Smooth muscle cell (in vitro differentiated cells): ENCODE measurements at regions not wholly inside any gene's neighbourhood (a gene's known extent, or its start where the extent isn't known, plus 50 kb on each side); places are given as distances from the start of the nearest gene placed in this dataset.

ENCODE experiments used
- DNase-seq: peaks from one replicate; lab custom pipeline; 2025; ENCODE audit not compliant: unreplicated experiment; lab: John Stamatoyannopoulos, UW
- H2AFZ ChIP-seq: fragments of 200-600 bp; sonication (generic); 2 replicates; pipeline ENCODE4 v1.6.0; 2016; ENCODE audit warnings: antibody characterized with exemption, low read depth, mild to moderate bottlenecking
- H3F3A ChIP-seq: fragments of 200-600 bp; sonication (generic); 2 replicates; pipeline ENCODE4 v1.6.0; 2017; ENCODE audit warnings: antibody characterized with exemption, low read depth
- H3K27ac ChIP-seq: fragments of 200-600 bp; sonication (generic); 2 replicates; pipeline ENCODE4 v1.5.1; 2016; ENCODE audit warnings: low read depth, mild to moderate bottlenecking
- H3K27me3 ChIP-seq: fragments of 200-600 bp; sonication (generic); 2 replicates; pipeline ENCODE4 v1.6.1; 2016; ENCODE audit warnings: low read depth, mild to moderate bottlenecking
- H3K36me3 ChIP-seq: fragments of 200-600 bp; sonication (generic); 2 replicates; pipeline ENCODE4 v1.5.1; 2016; ENCODE audit warnings: low read depth
- H3K4me1 ChIP-seq: fragments of 200-600 bp; sonication (generic); 2 replicates; pipeline ENCODE4 v1.5.1; 2016; ENCODE audit warnings: low read depth
- H3K4me2 ChIP-seq: fragments of 200-600 bp; sonication (generic); 2 replicates; pipeline ENCODE4 v1.6.0; 2016; ENCODE audit warnings: mild to moderate bottlenecking
- H3K4me3 ChIP-seq: fragments of 200-600 bp; sonication (generic); 2 replicates; pipeline ENCODE4 v1.5.1; 2016; ENCODE audit warnings: mild to moderate bottlenecking
- H3K79me2 ChIP-seq: fragments of 200-600 bp; sonication (generic); 2 replicates; pipeline ENCODE4 v1.6.0; 2016; ENCODE audit warnings: low read depth, mild to moderate bottlenecking
- H3K9ac ChIP-seq: fragments of 200-600 bp; sonication (generic); 2 replicates; pipeline ENCODE4 v1.6.0; 2016; ENCODE audit warnings: low read depth
- H3K9me3 ChIP-seq: fragments of 200-600 bp; sonication (generic); replicated peaks from 2 replicates; pipeline ENCODE4 v1.5.1; 2016; ENCODE audit warnings: low read depth
- H4K20me1 ChIP-seq: fragments of 200-600 bp; sonication (generic); 2 replicates; pipeline ENCODE4 v1.6.0; 2016; ENCODE audit warnings: low read depth
- CTCF ChIP-seq: fragments of 200-600 bp; sonication (generic); IDR thresholded peaks from 2 replicates; pipeline ENCODE4 v1.5.1; 2017; ENCODE audit warnings: borderline replicate concordance, mild to moderate bottlenecking, antibody characterized with exemption; ENCODE audit not compliant: insufficient read depth, poor library complexity, severe bottlenecking
- WGBS: methylation state at CpG from one replicate; pipeline ENCODE4 v1.1.7; 2016; ENCODE audit warnings: low lambda C conversion rate; 5-methylcytosine and 5-hydroxymethylcytosine counted together

GRCh38 chr9:7622481-7622880 lies 177.1 kb downstream of the DMAC1 start:
- H3K9me3 ChIP-seq = no peaks in the 10 kb centered on the region
- H3K9ac ChIP-seq = no peak overlapping the region
- no peaks in the 10 kb centered on the region for H3K36me3 ChIP-seq
- H3K79me2 ChIP-seq = no peaks in the 10 kb centered on the region
- no peak overlapping the region for H3K4me3 ChIP-seq
- no peaks in the 10 kb centered on the region for H3F3A ChIP-seq
- H3K27me3 ChIP-seq = no peaks in the 10 kb centered on the region
- H4K20me1 ChIP-seq = no peaks in the 10 kb centered on the region
- H3K27ac ChIP-seq = no peak overlapping the region
- no peaks in the 10 kb centered on the region for H3K4me1 ChIP-seq
- WGBS = 70% methylated on average over 2 of the region's 2 CpGs
- no peak for TF ChIP-seq CTCF
- DNase-seq = no peak
- no peak overlapping the region for H2AFZ ChIP-seq
- H3K4me2 ChIP-seq = no peak overlapping the region

GRCh38 chr9:7615344-7615743 lies 184.2 kb downstream of the DMAC1 start:
- no peaks in the 10 kb centered on the region for H3K36me3 ChIP-seq
- no peak for TF ChIP-seq CTCF
- H3K27ac ChIP-seq = no peak overlapping the region
- H2AFZ ChIP-seq = no peak overlapping the region
- no peak overlapping the region for H3K4me2 ChIP-seq
- no peaks in the 10 kb centered on the region for H3K27me3 ChIP-seq
- no peaks in the 10 kb centered on the region for H3K9me3 ChIP-seq
- no peaks in the 10 kb centered on the region for H3F3A ChIP-seq
- H4K20me1 ChIP-seq = no peaks in the 10 kb centered on the region
- WGBS = 94% methylated on average over 1 of the region's 1 CpG
- no peaks in the 10 kb centered on the region for H3K79me2 ChIP-seq
- DNase-seq = no peak
- no peak overlapping the region for H3K9ac ChIP-seq
- H3K4me3 ChIP-seq = no peak overlapping the region
- no peaks in the 10 kb centered on the region for H3K4me1 ChIP-seq

- H3K4me2 ChIP-seq = no peak overlapping the region
- no peak overlapping the region for H2AFZ ChIP-seq
- H3F3A ChIP-seq = no peaks in the 10 kb centered on the region
- no peaks in the 10 kb centered on the region for H3K27me3 ChIP-seq
- no peak overlapping the region for H3K9ac ChIP-seq
- no peak for DNase-seq
- H3K36me3 ChIP-seq = no peaks in the 10 kb centered on the region
- H3K27ac ChIP-seq = no peak overlapping the region
- 67% methylated on average over 5 of the region's 5 CpGs for WGBS
- no peak for TF ChIP-seq CTCF
- H4K20me1 ChIP-seq = no peaks in the 10 kb centered on the region
- no peak overlapping the region for H3K4me3 ChIP-seq
- H3K9me3 ChIP-seq = no peaks in the 10 kb centered on the region
- H3K79me2 ChIP-seq = no peaks in the 10 kb centered on the region
- H3K4me1 ChIP-seq = no peaks in the 10 kb centered on the region
These were observed 185.6 kb downstream of the DMAC1 start for GRCh38 chr9:7613931-7614330.

GRCh38 chr9:7608261-7608660 lies 191.3 kb downstream of the DMAC1 start:
- Histone ChIP-seq H3K4me3 (no peak overlapping the region), H3K79me2 (no peaks in the 10 kb centered on the region), H3K27me3 (no peaks in the 10 kb centered on the region), H3K9ac (no peak overlapping the region), H2AFZ (no peak overlapping the region), H3K9me3 (no peaks in the 10 kb centered on the region), H3K36me3 (no peaks in the 10 kb centered on the region), H3K4me1 (no peaks in the 10 kb centered on the region), H3K4me2 (no peak overlapping the region), H3F3A (no peaks in the 10 kb centered on the region), H3K27ac (no peak overlapping the region), H4K20me1 (no peaks in the 10 kb centered on the region)
- DNase-seq = no peak
- no peak for TF ChIP-seq CTCF
- WGBS = 74% methylated on average over 1 of the region's 1 CpG
